ENCODE measurements at regions not wholly inside any gene's neighbourhood (a gene's known extent, or its start where the extent isn't known, plus 50 kb on each side); places are given as distances from the start of the nearest gene placed in this dataset.

DNA sequence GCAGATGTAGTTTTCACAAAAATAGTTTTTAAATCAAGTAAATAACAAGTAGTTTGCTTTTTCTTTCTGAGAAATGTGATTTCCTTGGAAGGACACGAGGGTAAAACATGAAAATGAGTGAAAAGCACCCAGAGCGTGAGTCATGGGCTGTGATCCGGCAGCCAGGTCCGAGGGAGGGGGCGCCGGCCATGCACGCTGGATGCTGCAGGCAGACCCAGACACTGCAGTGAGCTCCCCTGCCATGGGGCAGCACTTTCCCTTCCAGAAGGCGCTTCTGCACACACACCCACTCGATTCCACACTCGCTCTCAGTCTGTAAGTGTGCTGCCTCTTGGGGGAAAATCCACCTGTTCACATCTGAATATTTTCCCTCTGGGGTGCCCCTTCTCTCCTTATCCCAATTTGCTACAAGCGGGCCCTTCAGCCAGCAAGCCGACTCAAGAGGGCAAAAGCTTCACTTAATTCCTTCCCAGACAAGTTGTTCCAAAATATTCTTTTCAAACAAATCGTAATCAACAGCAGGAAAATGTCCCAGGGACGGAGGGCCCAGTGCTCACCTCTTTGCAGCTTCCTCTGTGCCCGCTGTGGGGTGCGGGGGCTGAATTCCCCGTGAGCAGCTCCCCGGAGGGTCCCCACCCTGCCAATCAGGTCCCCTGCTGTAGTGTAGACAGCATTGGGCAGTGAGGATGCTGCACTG, 87.0 kb upstream of the ID2 start:
- Histone ChIP-seq H3K4me1 (ENCODE audit: control insufficient read depth, insufficient read depth, low read length, poor library complexity, severe bottlenecking) (no peaks in the 10 kb centered on the region), H3K4me3 (ENCODE audit: insufficient read depth, low read depth, low read length, poor library complexity, severe bottlenecking) (no peak overlapping the region), H3K36me3 (ENCODE audit: control insufficient read depth, insufficient read depth, low read length) (no peaks in the 10 kb centered on the region), H3K27ac (ENCODE audit: insufficient read depth, low read length, poor library complexity, severe bottlenecking) (no peak overlapping the region), H3K27me3 (replicated peaks; ENCODE audit: control insufficient read depth, insufficient read depth, low read length, poor library complexity, severe bottlenecking) (no peaks in the 10 kb centered on the region), H3K9me3 (ENCODE audit: control insufficient read depth, low read length) (no peaks in the 10 kb centered on the region)
- no peak for DNase-seq

DNA sequence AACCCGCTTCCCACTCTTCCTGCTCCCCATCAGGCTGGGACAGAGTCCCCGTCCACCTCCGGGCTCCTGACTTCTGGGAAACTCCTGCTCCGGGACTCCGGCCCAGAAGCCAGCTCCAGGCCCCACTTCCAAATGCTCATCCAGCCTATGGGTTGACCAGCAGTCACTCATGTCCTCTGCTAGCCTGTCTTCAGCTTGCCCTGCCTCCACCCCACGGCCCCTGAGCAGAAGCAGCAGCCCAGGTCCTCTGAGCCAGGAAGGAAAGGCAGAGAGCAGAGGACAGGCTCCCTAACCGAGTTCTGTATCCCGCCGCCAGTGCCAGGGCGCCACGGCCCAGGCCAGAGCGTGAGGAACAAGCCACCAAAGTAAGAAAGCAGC, 86.4 kb upstream of the ID2 start:
- no peaks in the 10 kb centered on the region for H3K9me3 ChIP-seq (ENCODE audit: control insufficient read depth, low read length)
- no peak overlapping the region for H3K27ac ChIP-seq (ENCODE audit: insufficient read depth, low read length, poor library complexity, severe bottlenecking)
- no peak overlapping the region for H3K4me3 ChIP-seq (ENCODE audit: insufficient read depth, low read depth, low read length, poor library complexity, severe bottlenecking)
- H3K27me3 ChIP-seq (replicated peaks; ENCODE audit: control insufficient read depth, insufficient read depth, low read length, poor library complexity, severe bottlenecking), result no peaks in the 10 kb centered on the region
- H3K36me3 ChIP-seq (ENCODE audit: control insufficient read depth, insufficient read depth, low read length), result no peaks in the 10 kb centered on the region
- DNase-seq, result no peak
- no peaks in the 10 kb centered on the region for H3K4me1 ChIP-seq (ENCODE audit: control insufficient read depth, insufficient read depth, low read length, poor library complexity, severe bottlenecking)

DNA sequence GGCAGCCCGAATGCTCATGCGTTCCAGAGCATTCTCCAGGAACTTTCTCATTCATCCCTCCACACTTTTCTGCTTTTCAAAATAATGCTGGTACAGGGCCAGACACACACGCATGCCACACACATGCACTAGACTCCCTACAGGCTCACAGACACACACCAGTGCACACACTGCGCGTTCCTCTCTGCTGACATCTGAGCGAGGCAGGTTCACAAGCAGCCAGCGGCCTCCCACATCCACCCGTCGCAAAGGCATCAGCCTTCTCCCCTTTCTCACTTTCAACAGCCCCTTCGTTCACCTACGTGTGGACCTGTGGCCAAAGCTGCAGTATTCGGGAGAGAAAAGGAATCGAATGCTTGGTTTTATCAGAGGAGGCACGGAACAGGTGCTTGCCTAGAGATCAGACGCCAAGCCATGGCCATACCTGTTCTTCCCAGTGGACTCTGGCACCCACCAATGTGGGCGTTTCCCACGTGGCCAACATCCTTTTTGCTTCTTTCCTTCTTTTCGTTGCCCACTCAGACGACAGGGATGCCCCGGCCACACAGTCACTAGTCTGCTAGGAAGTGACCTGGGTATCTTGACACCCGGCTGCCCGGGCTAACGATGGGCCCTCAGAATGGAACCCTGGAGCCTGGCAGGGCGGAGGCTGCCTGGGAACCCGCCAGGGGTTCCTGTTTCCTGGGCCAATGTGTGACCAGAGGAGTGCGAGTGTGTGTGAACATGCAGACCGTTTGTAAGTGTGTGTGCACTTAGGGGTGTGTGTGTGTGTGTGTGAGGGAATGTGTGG, 85.8 kb upstream of the ID2 start:
- Histone ChIP-seq H3K27me3 (replicated peaks; ENCODE audit: control insufficient read depth, insufficient read depth, low read length, poor library complexity, severe bottlenecking) (no peaks in the 10 kb centered on the region), H3K9me3 (ENCODE audit: control insufficient read depth, low read length) (no peaks in the 10 kb centered on the region), H3K36me3 (ENCODE audit: control insufficient read depth, insufficient read depth, low read length) (no peaks in the 10 kb centered on the region), H3K4me1 (ENCODE audit: control insufficient read depth, insufficient read depth, low read length, poor library complexity, severe bottlenecking) (no peaks in the 10 kb centered on the region), H3K4me3 (ENCODE audit: insufficient read depth, low read depth, low read length, poor library complexity, severe bottlenecking) (no peak overlapping the region), H3K27ac (ENCODE audit: insufficient read depth, low read length, poor library complexity, severe bottlenecking) (no peak overlapping the region)
- DNase-seq, result no peak

GRCh38 chr2:8597094-8597493, 84.8 kb upstream of the ID2 start:
- Histone ChIP-seq H3K4me3 (ENCODE audit: insufficient read depth, low read depth, low read length, poor library complexity, severe bottlenecking) (no peak overlapping the region), H3K9me3 (ENCODE audit: control insufficient read depth, low read length) (no peaks in the 10 kb centered on the region), H3K36me3 (ENCODE audit: control insufficient read depth, insufficient read depth, low read length) (no peaks in the 10 kb centered on the region), H3K4me1 (ENCODE audit: control insufficient read depth, insufficient read depth, low read length, poor library complexity, severe bottlenecking) (no peaks in the 10 kb centered on the region), H3K27ac (ENCODE audit: insufficient read depth, low read length, poor library complexity, severe bottlenecking) (no peak overlapping the region), H3K27me3 (replicated peaks; ENCODE audit: control insufficient read depth, insufficient read depth, low read length, poor library complexity, severe bottlenecking) (no peaks in the 10 kb centered on the region)
- DNase-seq, result no peak

GRCh38 chr2:8597559-8598225, 84.2 kb upstream of the ID2 start:
- Histone ChIP-seq H3K4me3 (ENCODE audit: insufficient read depth, low read depth, low read length, poor library complexity, severe bottlenecking) (no peak overlapping the region), H3K27me3 (replicated peaks; ENCODE audit: control insufficient read depth, insufficient read depth, low read length, poor library complexity, severe bottlenecking) (no peaks in the 10 kb centered on the region), H3K9me3 (ENCODE audit: control insufficient read depth, low read length) (no peaks in the 10 kb centered on the region), H3K36me3 (ENCODE audit: control insufficient read depth, insufficient read depth, low read length) (no peaks in the 10 kb centered on the region), H3K4me1 (ENCODE audit: control insufficient read depth, insufficient read depth, low read length, poor library complexity, severe bottlenecking) (no peaks in the 10 kb centered on the region), H3K27ac (ENCODE audit: insufficient read depth, low read length, poor library complexity, severe bottlenecking) (no peak overlapping the region)
- DNase-seq, result no peak

- Histone ChIP-seq H3K9me3 (ENCODE audit: control insufficient read depth, low read length) (no peaks in the 10 kb centered on the region), H3K4me1 (ENCODE audit: control insufficient read depth, insufficient read depth, low read length, poor library complexity, severe bottlenecking) (no peaks in the 10 kb centered on the region), H3K27ac (ENCODE audit: insufficient read depth, low read length, poor library complexity, severe bottlenecking) (no peak overlapping the region), H3K4me3 (ENCODE audit: insufficient read depth, low read depth, low read length, poor library complexity, severe bottlenecking) (no peak overlapping the region), H3K27me3 (replicated peaks; ENCODE audit: control insufficient read depth, insufficient read depth, low read length, poor library complexity, severe bottlenecking) (no peaks in the 10 kb centered on the region), H3K36me3 (ENCODE audit: control insufficient read depth, insufficient read depth, low read length) (no peaks in the 10 kb centered on the region)
- no peak for DNase-seq
These were observed 83.3 kb upstream of the ID2 start for GRCh38 chr2:8598295-8599165.

DNA sequence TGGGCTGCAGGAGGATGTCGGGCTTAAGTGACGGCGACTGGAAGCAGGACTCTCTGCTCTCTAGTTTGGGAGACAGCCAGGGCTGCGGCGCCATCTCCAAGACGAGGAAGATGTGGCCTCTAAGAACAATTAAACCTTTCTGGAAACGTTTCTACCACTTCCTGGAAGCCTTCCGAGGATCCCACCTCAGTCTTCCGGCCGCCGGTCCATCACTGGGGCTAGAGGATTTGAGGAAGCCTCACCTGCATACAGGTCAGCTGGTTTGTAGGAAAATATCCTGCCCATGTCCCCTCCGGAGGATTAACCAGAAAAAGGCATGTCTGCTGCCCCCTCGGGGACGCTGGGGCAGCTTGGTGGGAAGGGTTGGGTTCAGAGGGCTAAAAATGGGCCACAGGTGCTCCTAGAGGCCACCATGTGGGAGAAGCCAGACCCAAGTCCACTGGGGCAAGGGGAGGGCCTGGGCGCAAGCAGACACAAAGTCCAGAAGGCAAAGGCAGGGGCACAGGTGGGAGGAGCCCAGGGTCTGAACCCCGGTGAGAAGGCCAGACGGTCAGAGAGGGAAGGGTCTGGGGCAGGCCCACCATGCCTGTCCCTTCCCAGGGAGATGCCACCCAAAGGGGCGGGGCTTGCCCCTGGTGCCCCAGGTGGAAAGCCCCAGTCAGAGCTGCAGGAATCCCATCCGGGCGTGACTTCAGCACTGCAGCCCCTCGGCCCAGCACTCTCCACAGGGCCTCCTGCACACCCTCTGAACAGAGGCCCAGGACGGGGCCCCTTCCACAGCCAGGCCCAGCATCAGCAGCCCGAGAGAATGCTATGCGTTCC, 82.2 kb upstream of the ID2 start:
- H3K27ac ChIP-seq (ENCODE audit: insufficient read depth, low read length, poor library complexity, severe bottlenecking), result no peak overlapping the region
- no peaks in the 10 kb centered on the region for H3K36me3 ChIP-seq (ENCODE audit: control insufficient read depth, insufficient read depth, low read length)
- H3K4me3 ChIP-seq (ENCODE audit: insufficient read depth, low read depth, low read length, poor library complexity, severe bottlenecking), result no peak overlapping the region
- no peak for DNase-seq
- H3K9me3 ChIP-seq (ENCODE audit: control insufficient read depth, low read length), result no peaks in the 10 kb centered on the region
- H3K27me3 ChIP-seq (replicated peaks; ENCODE audit: control insufficient read depth, insufficient read depth, low read length, poor library complexity, severe bottlenecking), result no peaks in the 10 kb centered on the region
- H3K4me1 ChIP-seq (ENCODE audit: control insufficient read depth, insufficient read depth, low read length, poor library complexity, severe bottlenecking), result no peaks in the 10 kb centered on the region

- H3K36me3 ChIP-seq (ENCODE audit: control insufficient read depth, insufficient read depth, low read length), result no peaks in the 10 kb centered on the region
- no peak for DNase-seq
- H3K27me3 ChIP-seq (replicated peaks; ENCODE audit: control insufficient read depth, insufficient read depth, low read length, poor library complexity, severe bottlenecking), result no peaks in the 10 kb centered on the region
- H3K4me1 ChIP-seq (ENCODE audit: control insufficient read depth, insufficient read depth, low read length, poor library complexity, severe bottlenecking), result no peaks in the 10 kb centered on the region
- H3K4me3 ChIP-seq (ENCODE audit: insufficient read depth, low read depth, low read length, poor library complexity, severe bottlenecking), result no peak overlapping the region
- H3K27ac ChIP-seq (ENCODE audit: insufficient read depth, low read length, poor library complexity, severe bottlenecking), result no peak overlapping the region
- no peaks in the 10 kb centered on the region for H3K9me3 ChIP-seq (ENCODE audit: control insufficient read depth, low read length)
These were observed 81.4 kb upstream of the ID2 start for GRCh38 chr2:8600456-8600855.

- Histone ChIP-seq H3K4me3 (ENCODE audit: insufficient read depth, low read depth, low read length, poor library complexity, severe bottlenecking) (no peak overlapping the region), H3K27ac (ENCODE audit: insufficient read depth, low read length, poor library complexity, severe bottlenecking) (no peak overlapping the region), H3K27me3 (replicated peaks; ENCODE audit: control insufficient read depth, insufficient read depth, low read length, poor library complexity, severe bottlenecking) (no peaks in the 10 kb centered on the region), H3K9me3 (ENCODE audit: control insufficient read depth, low read length) (no peaks in the 10 kb centered on the region), H3K36me3 (ENCODE audit: control insufficient read depth, insufficient read depth, low read length) (no peaks in the 10 kb centered on the region), H3K4me1 (ENCODE audit: control insufficient read depth, insufficient read depth, low read length, poor library complexity, severe bottlenecking) (no peaks in the 10 kb centered on the region)
- DNase-seq, result no peak
These were observed 79.0 kb upstream of the ID2 start for GRCh38 chr2:8602809-8603208.

Measured in effector memory CD4-positive, alpha-beta T cell (primary cell).